Vagina (tissue), 2 donors: ENCODE measurements at regions not wholly inside any gene's neighbourhood (a gene's known extent, or its start where the extent isn't known, plus 50 kb on each side); places are given as distances from the start of the nearest gene placed in this dataset.

Experiments
- DNase-seq, 2 donors: peaks; one replicate each; pipeline ENCODE4 v3.0.0-alpha.2; 2017; ENCODE audit errors: extremely low spot score in 2 of 2
- H3K27ac ChIP-seq: fragments of 200-600 bp; sonication (generic); one replicate; pipeline ENCODE4 v1.5.1; 2019
- H3K27me3 ChIP-seq: fragments of 200-600 bp; sonication (generic); one replicate; pipeline ENCODE4 v1.5.1; 2019
- H3K36me3 ChIP-seq, 2 donors: fragments of 200-600 bp; sonication (generic); one replicate each; pipeline ENCODE4 v1.5.1; 2017 to 2019
- H3K4me1 ChIP-seq: fragments of 200-600 bp; sonication (generic); one replicate; pipeline ENCODE4 v1.5.1; 2019
- H3K4me3 ChIP-seq, 2 donors: fragments of 200-600 bp; sonication (generic); 1 replicate in 1 of 2; 2 replicates in 1 of 2; pipeline ENCODE4 v1.5.1; 2016 to 2019
- H3K9me3 ChIP-seq: fragments of 200-600 bp; sonication (generic); one replicate; pipeline ENCODE4 v1.5.1; 2019
- CTCF ChIP-seq, 3 experiments: fragments of 450-650 bp in 2 of 3; fragments of 200-600 bp in 1 of 3; sonication (generic) in 1 of 3; IDR thresholded peaks; one replicate each; pipeline ENCODE4 v1.5.1; 2017 to 2019; ENCODE audit warnings: antibody characterized with exemption in 3 of 3, mild to moderate bottlenecking in 2 of 3, moderate library complexity in 2 of 3
- POLR2A ChIP-seq, 2 donors: fragments of 450-650 bp; IDR thresholded peaks; one replicate each; pipeline ENCODE4 v1.6.1; 2017; ENCODE audit warnings: antibody characterized with exemption in 2 of 2, mild to moderate bottlenecking in 2 of 2, moderate library complexity in 2 of 2
- POLR2AphosphoS5 ChIP-seq, 2 donors: sonication (generic); formaldehyde crosslinking; IDR thresholded peaks; one replicate each; pipeline ENCODE4 v1.9.0; 2017; ENCODE audit warnings: antibody characterized with exemption in 2 of 2, mild to moderate bottlenecking in 2 of 2, low read depth in 1 of 2; ENCODE audit not compliant: insufficient read depth in 1 of 2
- intact Hi-C: fragments of 100-400 bp; cut with DNase I; formaldehyde crosslinking; loops from one replicate; pipeline ENCODE4 v1.15.1; 2023

GRCh38 chr13:64459778-64460177, 2770.4 kb downstream of the PCDH9 start:
- Histone ChIP-seq H3K9me3 (no peaks in the 10 kb centered on the region), H3K27me3 (no peaks in the 10 kb centered on the region), H3K36me3 (no peaks in the 10 kb centered on the region), H3K27ac (no peak overlapping the region), H3K4me1 (no peaks in the 10 kb centered on the region), H3K4me3 (no peak overlapping the region)
- intact Hi-C loops: no loop called here
- DNase-seq: no peak
- TF ChIP-seq CTCF (IDR thresholded peaks at IDR 0.05) (no peak), POLR2AphosphoS5 (IDR thresholded peaks at IDR 0.05; ENCODE audit: insufficient read depth in 1 of 2, low read depth in 1 of 2) (no peak), POLR2A (IDR thresholded peaks at IDR 0.05) (no peak)

DNA sequence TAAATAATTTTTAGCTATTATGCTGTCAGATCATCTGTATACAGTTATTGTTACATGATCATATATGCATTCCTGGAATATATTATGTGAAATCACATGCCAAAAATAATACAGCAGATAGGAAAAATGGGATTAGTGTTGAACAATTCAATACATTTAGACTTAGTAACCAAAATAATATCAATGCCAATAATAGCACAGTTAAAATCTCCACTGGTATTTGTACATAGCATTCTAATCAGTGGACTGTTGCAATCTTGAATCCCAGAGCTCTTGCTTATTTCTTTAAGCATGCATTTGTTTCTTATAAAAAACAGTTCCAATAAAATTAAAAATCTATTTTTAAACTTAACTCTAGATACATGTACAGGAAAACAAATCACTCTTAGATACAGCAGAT, 2772.2 kb downstream of the PCDH9 start:
- Histone ChIP-seq H3K27me3 (no peaks in the 10 kb centered on the region), H3K4me3 (no peak overlapping the region), H3K9me3 (no peaks in the 10 kb centered on the region), H3K27ac (no peak overlapping the region), H3K36me3 (no peaks in the 10 kb centered on the region), H3K4me1 (no peaks in the 10 kb centered on the region)
- TF ChIP-seq POLR2A (IDR thresholded peaks at IDR 0.05) (no peak), POLR2AphosphoS5 (IDR thresholded peaks at IDR 0.05; ENCODE audit: insufficient read depth in 1 of 2, low read depth in 1 of 2) (no peak)
- DNase-seq: no peak
- intact Hi-C loops: no loop called here

DNA sequence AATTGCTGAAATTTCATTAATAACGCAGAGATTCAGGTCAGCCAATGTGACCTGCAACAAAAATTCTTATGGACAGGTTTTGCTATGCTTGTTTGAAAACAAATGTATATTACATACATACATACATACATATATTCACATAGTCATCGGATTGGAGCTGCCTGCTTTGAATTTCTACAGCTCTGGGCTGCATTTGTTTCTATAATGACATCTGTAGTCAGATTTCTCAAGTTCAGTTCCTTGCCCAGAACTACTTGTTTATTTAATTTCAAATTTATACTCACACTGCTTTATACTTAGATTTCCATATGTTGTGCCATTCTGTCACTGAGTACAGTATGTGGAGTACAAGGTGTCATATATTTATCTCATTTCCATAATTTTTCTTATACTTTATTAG, 2775.0 kb downstream of the PCDH9 start:
- Histone ChIP-seq H3K4me1 (no peaks in the 10 kb centered on the region), H3K9me3 (no peaks in the 10 kb centered on the region), H3K4me3 (no peak overlapping the region), H3K27ac (no peak overlapping the region), H3K36me3 (no peaks in the 10 kb centered on the region), H3K27me3 (no peaks in the 10 kb centered on the region)
- no peak for DNase-seq
- no peak for TF ChIP-seq POLR2A (IDR thresholded peaks at IDR 0.05)
- TF ChIP-seq CTCF (IDR thresholded peaks at IDR 0.05): no peak
- TF ChIP-seq POLR2AphosphoS5 (IDR thresholded peaks at IDR 0.05; ENCODE audit: insufficient read depth in 1 of 2, low read depth in 1 of 2): no peak
- intact Hi-C loops: no loop called here

GRCh38 chr13:64453831-64454230, 2776.3 kb downstream of the PCDH9 start:
- no peak for DNase-seq
- TF ChIP-seq POLR2A (IDR thresholded peaks at IDR 0.05): no peak
- no peak for TF ChIP-seq POLR2AphosphoS5 (IDR thresholded peaks at IDR 0.05; ENCODE audit: insufficient read depth in 1 of 2, low read depth in 1 of 2)
- TF ChIP-seq CTCF (IDR thresholded peaks at IDR 0.05): no peak
- Histone ChIP-seq H3K36me3 (no peaks in the 10 kb centered on the region), H3K9me3 (no peaks in the 10 kb centered on the region), H3K4me1 (no peaks in the 10 kb centered on the region), H3K27me3 (no peaks in the 10 kb centered on the region), H3K4me3 (no peak overlapping the region), H3K27ac (no peak overlapping the region)
- intact Hi-C loops: no loop called here

GRCh38 chr13:64446372-64446771, 2783.8 kb downstream of the PCDH9 start:
- Histone ChIP-seq H3K27ac (no peak overlapping the region), H3K27me3 (no peaks in the 10 kb centered on the region), H3K36me3 (no peaks in the 10 kb centered on the region), H3K4me3 (no peak overlapping the region), H3K9me3 (no peaks in the 10 kb centered on the region), H3K4me1 (no peaks in the 10 kb centered on the region)
- TF ChIP-seq CTCF (IDR thresholded peaks at IDR 0.05) (no peak), POLR2A (IDR thresholded peaks at IDR 0.05) (no peak), POLR2AphosphoS5 (IDR thresholded peaks at IDR 0.05; ENCODE audit: insufficient read depth in 1 of 2, low read depth in 1 of 2) (no peak)
- intact Hi-C loops: no loop called here
- DNase-seq: no peak

GRCh38 chr13:64441740-64442139, 2788.4 kb downstream of the PCDH9 start:
- no peak overlapping the region for H3K4me3 ChIP-seq
- H3K27ac ChIP-seq: no peak overlapping the region
- TF ChIP-seq POLR2A (IDR thresholded peaks at IDR 0.05) (no peak), POLR2AphosphoS5 (IDR thresholded peaks at IDR 0.05; ENCODE audit: insufficient read depth in 1 of 2, low read depth in 1 of 2) (no peak), CTCF (IDR thresholded peaks at IDR 0.05) (no peak)
- H3K4me1 ChIP-seq: no peaks in the 10 kb centered on the region
- intact Hi-C loops: no loop called here
- no peak for DNase-seq
- H3K27me3 ChIP-seq: no peaks in the 10 kb centered on the region
- H3K9me3 ChIP-seq: no peaks in the 10 kb centered on the region
- no peaks in the 10 kb centered on the region for H3K36me3 ChIP-seq
